ENCODE measurements at regions not wholly inside any gene's neighbourhood (a gene's known extent, or its start where the extent isn't known, plus 50 kb on each side); places are given as distances from the start of the nearest gene placed in this dataset.
A peak's percentile ranks its signal among the peaks of the same experiment; 100 is the strongest.

- 24% methylated on average over 7 of the region's 7 CpGs for WGBS (ENCODE audit: low lambda C conversion rate)
- H3K4me3 ChIP-seq (replicated peaks in 1 of 3; ENCODE audit: insufficient read depth in 1 of 3, low read depth in 2 of 3, low read length in 3 of 3), result no peak overlapping the region
- no peak overlapping the region for H3K9ac ChIP-seq (ENCODE audit: insufficient read depth, low read depth, low read length)
- TF ChIP-seq MTA1 (CRISPR knock-in tag; IDR thresholded peaks at IDR 0.05; ENCODE audit: borderline replicate concordance), result no peak
- TF ChIP-seq, protein P1, sequence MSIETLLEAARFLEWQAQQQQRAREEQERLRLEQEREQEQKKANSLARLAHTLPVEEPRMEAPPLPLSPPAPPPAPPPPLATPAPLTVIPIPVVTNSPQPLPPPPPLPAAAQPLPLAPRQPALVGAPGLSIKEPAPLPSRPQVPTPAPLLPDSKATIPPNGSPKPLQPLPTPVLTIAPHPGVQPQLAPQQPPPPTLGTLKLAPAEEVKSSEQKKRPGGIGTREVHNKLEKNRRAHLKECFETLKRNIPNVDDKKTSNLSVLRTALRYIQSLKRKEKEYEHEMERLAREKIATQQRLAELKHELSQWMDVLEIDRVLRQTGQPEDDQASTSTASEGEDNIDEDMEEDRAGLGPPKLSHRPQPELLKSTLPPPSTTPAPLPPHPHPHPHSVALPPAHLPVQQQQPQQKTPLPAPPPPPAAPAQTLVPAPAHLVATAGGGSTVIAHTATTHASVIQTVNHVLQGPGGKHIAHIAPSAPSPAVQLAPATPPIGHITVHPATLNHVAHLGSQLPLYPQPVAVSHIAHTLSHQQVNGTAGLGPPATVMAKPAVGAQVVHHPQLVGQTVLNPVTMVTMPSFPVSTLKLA (IDR thresholded peaks at IDR 0.05), result peak; percentile 51; the same call in 1 of the 2 replicates
- FAIRE-seq (no peak), DNase-seq (ENCODE audit: low spot score) (no peak), ATAC-seq (no peak)
- no peak overlapping the region for H3K4me2 ChIP-seq (ENCODE audit: low read depth, low read length)
- POLR2A ChIA-PET, result no interaction called here
- no TSS peak for BruUV-seq (replicated peaks)
- no peaks in the 10 kb centered on the region for H3K4me1 ChIP-seq (ENCODE audit: insufficient read depth, low read length)
- no peaks in the 10 kb centered on the region for H3K79me2 ChIP-seq (ENCODE audit: insufficient read depth, low read length)
- no peaks in the 10 kb centered on the region for H3K9me3 ChIP-seq (ENCODE audit: low read length)
- intact Hi-C loops (cut with micrococcal nuclease; ENCODE audit: unreplicated experiment) (no loop called here), in situ Hi-C loops (cut with HindIII; ENCODE audit: extremely low pct_ligation_motif_present, low pct_unique_long_range_greater_than_20kb) (no loop called here)
- H4K20me1 ChIP-seq (ENCODE audit: insufficient read depth, low read length), result no peaks in the 10 kb centered on the region
- H3K27ac ChIP-seq (ENCODE audit: extremely low read length, insufficient read depth, low read length), result no peak overlapping the region
- no peaks in the 10 kb centered on the region; a peak in 1 of 5 replicates for H3K27me3 ChIP-seq (ENCODE audit: control insufficient read depth in 1 of 2, insufficient read depth in 2 of 2, low read length in 2 of 2)
- CTCF ChIA-PET (ENCODE audit: low intra/inter-chr PET ratio, low total read pairs), result no interaction called here
- no peaks in the 10 kb centered on the region for H3K36me3 ChIP-seq (replicated peaks in 1 of 2; ENCODE audit: control insufficient read depth in 1 of 2, insufficient read depth in 2 of 2, low read length in 2 of 2)
- H2AFZ ChIP-seq (ENCODE audit: low read length), result no peak overlapping the region
Observed at GRCh38 chr2:21664083-21664482, 540.3 kb downstream of the TDRD15 start.

- Histone ChIP-seq H2AFZ (ENCODE audit: low read length) (no peak overlapping the region), H3K27ac (ENCODE audit: extremely low read length, insufficient read depth, low read length) (no peak overlapping the region), H3K27me3 (ENCODE audit: control insufficient read depth in 1 of 2, insufficient read depth in 2 of 2, low read length in 2 of 2) (no peaks in the 10 kb centered on the region), H3K4me1 (ENCODE audit: insufficient read depth, low read length) (no peaks in the 10 kb centered on the region), H3K9ac (ENCODE audit: insufficient read depth, low read depth, low read length) (no peak overlapping the region), H3K79me2 (ENCODE audit: insufficient read depth, low read length) (no peaks in the 10 kb centered on the region), H3K36me3 (replicated peaks in 1 of 2; ENCODE audit: control insufficient read depth in 1 of 2, insufficient read depth in 2 of 2, low read length in 2 of 2) (no peaks in the 10 kb centered on the region), H3K9me3 (ENCODE audit: low read length) (no peaks in the 10 kb centered on the region), H3K4me2 (ENCODE audit: low read depth, low read length) (no peak overlapping the region), H4K20me1 (ENCODE audit: insufficient read depth, low read length) (no peaks in the 10 kb centered on the region), H3K4me3 (replicated peaks in 1 of 3; ENCODE audit: insufficient read depth in 1 of 3, low read depth in 2 of 3, low read length in 3 of 3) (no peak overlapping the region)
- WGBS (ENCODE audit: low lambda C conversion rate), result 20% methylated on average over 5 of the region's 5 CpGs
- DNase-seq (ENCODE audit: low spot score), result no peak
- intact Hi-C loops (cut with micrococcal nuclease; ENCODE audit: unreplicated experiment), result no loop called here
- in situ Hi-C loops (cut with HindIII; ENCODE audit: extremely low pct_ligation_motif_present, low pct_unique_long_range_greater_than_20kb), result no loop called here
- ChIA-PET CTCF (ENCODE audit: low intra/inter-chr PET ratio, low total read pairs) (no interaction called here), POLR2A (no interaction called here)
- peak; percentile 46 for ATAC-seq
- no TSS peak for BruUV-seq (replicated peaks)
- FAIRE-seq, result no peak
- TF ChIP-seq ZFX (CRISPR knock-in tag; IDR thresholded peaks at IDR 0.05; ENCODE audit: low read depth), result no peak
- TF ChIP-seq NFKBIZ (CRISPR knock-in tag; IDR thresholded peaks at IDR 0.05), result no peak
- TF ChIP-seq CREB1 (IDR thresholded peaks at IDR 0.05), result no peak
- TF ChIP-seq CREB1 (CRISPR knock-in tag; IDR thresholded peaks at IDR 0.05), result no peak
- TF ChIP-seq RAD21 (CRISPR knock-in tag; IDR thresholded peaks at IDR 0.05), result no peak
- no peak for TF ChIP-seq GPBP1L1 (CRISPR knock-in tag; IDR thresholded peaks at IDR 0.05)
- no peak for TF ChIP-seq ARNT2 (CRISPR knock-in tag; IDR thresholded peaks at IDR 0.05; ENCODE audit: low read depth)
- no peak for TF ChIP-seq ZFP36 (IDR thresholded peaks at IDR 0.05; ENCODE audit: borderline replicate concordance, low read depth, low read length, partially characterized antibody)
- no peak for TF ChIP-seq ZNF382 (CRISPR knock-in tag; IDR thresholded peaks at IDR 0.05; ENCODE audit: borderline replicate concordance)
- no peak for TF ChIP-seq NFE2L2 (IDR thresholded peaks at IDR 0.05; ENCODE audit: low read length)
- TF ChIP-seq ATAD3A (CRISPR knock-in tag; IDR thresholded peaks at IDR 0.05), result no peak
- no peak for TF ChIP-seq SUZ12 (IDR thresholded peaks at IDR 0.05; ENCODE audit: low read depth, low read length)
- TF ChIP-seq TEAD2 (CRISPR knock-in tag; IDR thresholded peaks at IDR 0.05), result no peak
- TF ChIP-seq SOX6 (IDR thresholded peaks at IDR 0.05), result no peak
- no peak for TF ChIP-seq SOX6 (CRISPR knock-in tag; IDR thresholded peaks at IDR 0.05)
- TF ChIP-seq, protein P2, sequence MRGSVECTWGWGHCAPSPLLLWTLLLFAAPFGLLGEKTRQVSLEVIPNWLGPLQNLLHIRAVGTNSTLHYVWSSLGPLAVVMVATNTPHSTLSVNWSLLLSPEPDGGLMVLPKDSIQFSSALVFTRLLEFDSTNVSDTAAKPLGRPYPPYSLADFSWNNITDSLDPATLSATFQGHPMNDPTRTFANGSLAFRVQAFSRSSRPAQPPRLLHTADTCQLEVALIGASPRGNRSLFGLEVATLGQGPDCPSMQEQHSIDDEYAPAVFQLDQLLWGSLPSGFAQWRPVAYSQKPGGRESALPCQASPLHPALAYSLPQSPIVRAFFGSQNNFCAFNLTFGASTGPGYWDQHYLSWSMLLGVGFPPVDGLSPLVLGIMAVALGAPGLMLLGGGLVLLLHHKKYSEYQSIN (CRISPR knock-in tag; IDR thresholded peaks at IDR 0.05; ENCODE audit: borderline replicate concordance), result no peak
- TF ChIP-seq ONECUT2 (CRISPR knock-in tag; IDR thresholded peaks at IDR 0.05), result no peak
Observed at GRCh38 chr2:21667638-21668037, 543.9 kb downstream of the TDRD15 start.

Measured in HepG2 (cell line).